CD4-positive, alpha-beta T cell treated with Interleukin-2 at 100 ng/mL for 4 hours (primary cell): ENCODE measurements at regions not wholly inside any gene's neighbourhood (a gene's known extent, or its start where the extent isn't known, plus 50 kb on each side); places are given as distances from the start of the nearest gene placed in this dataset.
"Not testable (repeated sequence)": the region's sequence is repeated elsewhere in the genome, so short reads cannot be mapped to it uniquely, and the experiment has no call there.

Experiments
- DNase-seq: peaks from one replicate; pipeline ENCODE4 v3.0.0-alpha.2; 2020; ENCODE audit warnings: low spot score

DNA sequence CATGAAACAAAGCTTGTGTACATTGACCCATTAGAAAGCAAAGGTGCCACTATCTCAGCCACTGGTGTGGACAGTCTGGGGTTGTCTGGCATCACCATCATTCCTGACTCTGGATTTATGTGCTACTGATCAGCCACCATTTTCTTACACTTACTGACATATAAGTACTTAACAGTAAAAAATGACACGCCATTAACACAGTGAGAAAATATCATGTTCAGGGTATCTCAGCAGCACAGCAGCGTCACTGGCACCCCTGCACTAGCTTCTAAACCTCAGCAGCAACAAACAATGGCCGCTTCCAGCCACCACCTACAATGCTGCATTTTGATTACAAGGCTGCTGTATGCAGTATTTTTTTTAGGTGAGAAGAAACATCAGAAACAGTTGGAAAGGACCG, 253.4 kb upstream of the HDAC4 start:
- no peak for DNase-seq

DNA sequence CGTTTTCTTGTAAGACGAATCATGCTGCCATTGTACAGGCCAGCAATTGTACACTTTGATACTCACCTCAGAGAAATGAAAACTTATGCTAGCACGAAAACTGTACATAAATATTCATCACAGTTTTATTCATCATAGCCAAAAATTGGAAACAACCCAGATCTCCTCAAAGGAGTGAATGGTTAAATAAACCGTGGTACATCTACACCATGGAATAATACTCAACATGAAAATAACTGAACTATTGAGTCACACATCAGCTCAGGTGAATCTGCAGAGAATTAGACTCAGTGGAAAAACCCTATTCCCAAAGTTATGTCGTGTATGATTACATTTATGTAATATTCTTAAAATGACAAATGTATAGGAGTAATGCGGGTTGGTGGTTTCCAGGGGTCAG, 251.0 kb upstream of the HDAC4 start:
- DNase-seq = no peak

DNA sequence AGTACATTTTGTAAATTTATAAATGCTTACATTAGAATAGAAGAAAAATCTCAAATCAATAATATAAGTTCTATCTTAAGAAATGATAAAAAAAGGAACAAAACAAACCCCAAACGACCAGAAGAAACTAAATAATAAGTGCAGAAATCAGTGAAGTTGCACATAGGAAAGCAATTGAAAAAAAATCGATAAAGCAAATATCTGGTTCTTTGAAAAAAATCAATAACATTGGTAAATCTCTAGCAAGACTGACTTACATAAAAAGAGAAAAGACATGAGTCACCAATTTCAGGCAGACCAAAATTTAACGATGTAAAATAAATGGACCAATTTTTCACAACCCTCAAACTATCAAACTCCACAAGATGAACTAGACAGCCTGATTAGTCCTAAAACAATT, 249.9 kb upstream of the HDAC4 start:
- no peak for DNase-seq

DNA sequence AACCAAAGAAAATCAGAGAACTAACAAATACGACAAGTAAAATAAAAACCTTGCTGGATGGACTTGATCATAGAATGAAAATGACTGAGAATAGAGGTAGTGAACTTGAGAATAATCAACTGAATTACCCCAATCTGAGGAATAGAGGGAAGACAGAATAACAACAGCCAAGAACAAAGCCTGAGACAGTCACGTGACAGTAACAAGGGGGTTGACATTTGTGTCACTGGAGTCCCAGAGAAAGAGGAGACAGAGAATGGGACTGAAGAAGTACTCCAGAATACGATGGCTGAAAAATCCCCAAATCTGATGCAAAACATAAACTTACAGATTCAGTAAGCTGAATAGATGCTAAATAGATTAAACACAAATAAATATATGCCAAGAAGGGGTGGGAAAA, 248.5 kb upstream of the HDAC4 start:
- DNase-seq = no peak

DNA sequence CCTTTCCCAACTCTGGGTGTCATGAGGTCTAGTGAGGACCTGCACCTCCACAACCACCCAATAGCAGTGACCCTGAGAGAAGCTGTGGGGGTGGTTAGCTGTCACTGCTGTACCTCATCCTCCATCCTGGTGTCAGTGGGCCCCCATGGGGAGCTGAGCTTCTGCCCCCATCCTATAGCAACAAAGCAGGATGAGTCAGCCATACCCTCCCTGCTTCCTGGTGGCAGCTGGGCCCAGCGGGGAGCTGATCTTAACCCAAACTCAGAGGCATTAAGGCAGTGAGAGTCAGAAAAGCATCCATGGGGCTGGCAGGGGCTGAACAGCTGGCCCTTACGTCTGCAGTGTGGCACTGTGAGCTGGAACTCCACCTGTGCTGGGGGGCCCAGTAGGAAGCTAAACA, 247.8 kb upstream of the HDAC4 start:
- no peak for DNase-seq

DNA sequence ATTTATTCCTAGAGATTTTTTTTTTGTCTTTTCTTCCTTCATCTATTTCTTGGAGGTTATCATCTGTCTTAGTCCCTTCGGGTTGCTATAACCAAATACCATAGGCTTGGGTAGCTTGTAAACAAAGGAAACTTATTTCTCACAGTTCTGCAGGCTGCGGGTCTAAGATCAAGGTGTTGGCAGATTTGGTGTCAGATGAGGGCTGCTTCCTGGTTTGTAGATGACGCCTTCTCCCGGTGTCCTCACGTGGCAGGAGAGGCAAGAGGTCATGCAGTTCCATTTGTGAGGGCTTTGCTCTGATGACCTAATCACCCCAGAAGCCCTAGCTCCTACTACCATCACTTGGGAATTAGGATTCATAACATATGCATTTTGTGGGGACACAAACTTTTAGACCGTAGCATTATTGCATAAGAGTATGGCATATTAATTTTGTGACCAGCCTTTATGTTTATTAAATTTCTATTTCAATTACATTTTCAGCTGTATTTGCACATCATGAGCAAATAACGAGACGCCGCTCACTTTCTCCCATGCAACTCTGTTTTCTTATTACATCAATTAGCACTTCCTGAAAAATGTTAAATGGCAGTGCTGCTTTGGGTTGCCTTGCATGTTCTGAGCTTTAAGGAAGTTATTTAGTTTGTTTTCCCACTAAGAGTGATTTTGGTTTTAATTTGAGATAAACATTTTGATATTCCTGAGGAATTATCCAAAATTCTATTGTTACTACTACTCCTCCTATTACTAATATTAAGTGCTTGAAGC, 246.4 kb upstream of the HDAC4 start:
- DNase-seq = no peak

DNA sequence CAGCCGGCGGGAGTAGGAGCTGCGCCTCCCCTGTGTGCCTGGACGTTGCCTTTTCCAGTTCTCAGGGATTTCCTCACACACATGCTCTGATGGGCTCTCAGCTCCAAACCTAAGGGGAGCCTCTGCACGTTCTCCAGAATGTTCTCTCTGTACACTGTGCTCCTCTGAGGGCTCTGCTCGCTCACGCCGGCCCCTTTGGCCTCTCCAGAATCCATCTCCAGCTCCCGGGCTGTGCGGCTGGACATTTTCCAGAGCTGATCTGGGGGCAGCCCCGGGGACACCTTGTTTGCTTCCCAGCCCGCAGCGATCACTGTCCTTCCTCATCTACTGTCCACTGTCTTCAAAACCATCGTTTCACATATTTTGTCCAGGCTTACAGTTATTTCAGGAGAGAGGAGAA, 245.4 kb upstream of the HDAC4 start:
- no peak for DNase-seq

DNA sequence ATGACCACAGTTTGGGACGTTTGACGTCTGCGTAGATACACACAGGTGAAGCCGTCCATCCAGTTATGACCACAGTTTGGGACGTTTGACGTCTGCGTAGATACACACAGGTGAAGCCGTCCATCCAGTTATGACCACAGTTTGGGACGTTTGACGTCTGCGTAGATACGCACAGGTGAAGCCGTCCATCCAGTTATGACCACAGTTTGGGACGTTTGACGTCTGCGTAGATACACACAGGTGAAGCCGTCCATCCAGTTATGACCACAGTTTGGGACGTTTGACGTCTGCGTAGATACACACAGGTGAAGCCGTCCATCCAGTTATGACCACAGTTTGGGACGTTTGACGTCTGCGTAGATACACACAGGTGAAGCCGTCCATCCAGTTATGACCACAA, 243.8 kb upstream of the HDAC4 start:
- not testable (repeated sequence) for DNase-seq

DNA sequence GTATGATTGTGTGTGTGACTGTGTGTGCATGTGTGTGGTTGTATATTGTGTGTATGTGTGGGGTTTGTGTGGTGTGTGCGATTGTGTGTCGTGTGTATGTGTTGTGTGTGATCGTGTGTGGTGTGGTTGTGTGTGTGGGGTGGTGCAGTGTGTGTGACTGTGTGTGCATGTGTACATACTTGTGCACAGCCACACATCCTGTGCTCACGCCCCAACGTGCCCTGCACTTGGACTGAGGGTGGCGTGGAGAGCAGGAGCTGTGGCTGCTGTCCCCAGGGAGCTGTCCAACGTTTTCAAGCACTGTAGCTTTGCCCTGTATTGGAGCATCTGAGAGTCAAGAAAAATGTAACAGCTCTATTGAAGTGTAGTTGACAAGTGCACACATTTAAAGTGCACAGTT, 243.2 kb upstream of the HDAC4 start:
- DNase-seq = no peak

DNA sequence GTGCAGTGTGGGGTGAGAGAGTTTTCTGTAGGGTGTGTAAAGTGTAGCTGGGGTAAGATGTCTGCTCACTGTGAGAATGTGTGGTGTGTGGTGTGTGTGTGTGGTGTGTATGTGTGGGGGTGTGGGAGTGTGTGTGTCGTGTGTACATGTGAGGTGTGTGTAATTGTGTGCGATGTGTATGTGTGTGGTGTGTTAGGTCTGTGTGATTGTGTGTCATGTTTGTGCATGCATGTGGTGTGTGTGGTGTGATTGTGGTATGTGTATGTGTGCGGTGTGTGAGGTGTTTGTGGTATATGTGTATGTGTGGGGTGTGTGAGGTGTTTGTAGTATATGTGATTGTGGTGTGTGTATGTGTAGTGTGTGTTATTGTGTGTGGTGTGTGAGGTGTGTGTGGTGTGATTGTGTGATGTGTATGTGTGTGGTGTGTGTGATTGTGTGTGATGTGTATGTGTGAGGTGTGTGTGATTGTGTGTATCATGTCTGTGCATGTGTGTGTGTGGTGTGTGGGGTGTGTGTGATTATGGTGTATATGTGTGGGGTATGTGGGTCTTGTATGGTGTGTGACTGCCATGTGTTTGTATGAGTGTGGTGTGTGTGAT, 241.7 kb upstream of the HDAC4 start:
- DNase-seq = no peak

DNA sequence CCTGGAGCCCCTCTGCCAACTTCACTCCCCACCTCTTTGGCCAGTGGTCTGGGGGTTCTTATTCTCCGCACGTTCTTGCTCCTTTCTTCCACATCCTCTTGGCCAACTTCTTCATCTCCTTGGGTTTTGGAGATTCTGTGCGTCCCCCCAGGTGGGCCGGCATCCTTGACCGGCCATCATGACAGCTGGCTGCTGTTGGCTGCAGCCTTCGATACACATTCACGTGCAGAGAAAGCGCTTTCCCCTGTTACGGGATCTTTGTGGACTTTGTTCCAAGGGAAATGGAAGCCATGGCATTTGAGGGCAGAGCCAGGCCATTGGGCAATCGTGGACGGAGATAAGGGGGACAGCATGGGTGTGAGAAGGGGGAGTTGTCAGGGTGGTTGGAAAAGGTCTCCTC, 241.1 kb upstream of the HDAC4 start:
- DNase-seq = not testable (repeated sequence)

DNA sequence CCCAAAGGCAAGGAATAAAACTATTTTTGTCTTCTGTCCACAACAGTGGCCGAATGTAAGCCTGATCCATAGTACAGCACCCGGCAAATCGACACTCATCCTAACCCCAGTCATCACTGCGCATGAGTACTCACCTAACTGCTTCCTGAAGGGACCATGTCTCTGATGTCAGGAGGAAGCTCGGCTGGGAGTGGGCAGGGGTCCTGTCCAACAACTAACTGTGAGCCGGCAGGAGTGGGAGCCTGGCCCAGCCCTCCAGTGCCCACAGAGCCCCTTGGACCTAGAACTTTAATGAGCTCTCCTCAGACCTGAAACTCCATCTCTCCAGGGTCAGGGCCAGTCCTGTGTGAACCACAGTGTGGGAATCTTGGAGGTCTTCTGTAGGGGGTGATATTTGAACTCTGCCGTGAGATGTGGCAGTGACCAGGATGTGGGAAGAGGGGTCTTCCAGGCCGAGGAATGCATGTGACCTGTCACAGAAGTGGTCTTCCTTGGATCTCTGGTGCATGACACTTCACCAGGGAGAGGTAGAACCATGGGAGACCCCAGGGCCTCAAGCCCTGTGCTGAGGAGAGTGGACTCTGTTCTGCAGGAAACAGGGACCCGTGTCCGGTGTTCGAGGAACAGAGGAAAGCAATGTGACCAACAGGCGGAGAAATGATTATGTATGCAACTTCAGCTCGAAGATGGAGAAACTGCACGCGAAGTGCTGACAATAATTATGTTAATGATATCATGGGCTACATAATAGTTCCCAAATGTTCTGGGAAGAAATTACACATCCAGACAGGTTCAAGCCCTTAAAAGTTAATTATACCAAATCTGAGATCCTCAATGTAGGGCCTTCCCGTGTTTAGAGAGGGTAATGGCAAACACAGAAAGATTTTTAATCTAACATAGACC, 240.1 kb upstream of the HDAC4 start:
- DNase-seq = no peak

DNA sequence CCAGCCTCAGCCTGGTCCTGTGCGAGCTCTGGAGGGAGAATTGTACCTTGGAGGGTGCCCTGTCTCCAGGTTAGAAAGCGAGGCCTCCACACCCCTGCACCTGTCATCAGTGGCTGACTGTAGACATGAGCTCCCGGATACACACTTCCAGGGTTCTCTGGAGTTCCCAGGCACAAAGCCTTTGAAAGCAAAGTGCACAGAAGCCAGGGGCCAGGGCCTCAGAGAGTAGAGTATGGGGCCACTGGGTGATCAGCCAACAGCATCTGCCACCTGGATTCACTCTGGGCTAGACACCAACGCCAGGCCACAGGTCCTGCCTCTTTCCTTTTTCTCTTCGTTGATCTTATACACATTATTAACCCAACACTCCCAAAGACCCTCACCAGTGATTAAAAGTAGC, 239.4 kb upstream of the HDAC4 start:
- DNase-seq = no peak

DNA sequence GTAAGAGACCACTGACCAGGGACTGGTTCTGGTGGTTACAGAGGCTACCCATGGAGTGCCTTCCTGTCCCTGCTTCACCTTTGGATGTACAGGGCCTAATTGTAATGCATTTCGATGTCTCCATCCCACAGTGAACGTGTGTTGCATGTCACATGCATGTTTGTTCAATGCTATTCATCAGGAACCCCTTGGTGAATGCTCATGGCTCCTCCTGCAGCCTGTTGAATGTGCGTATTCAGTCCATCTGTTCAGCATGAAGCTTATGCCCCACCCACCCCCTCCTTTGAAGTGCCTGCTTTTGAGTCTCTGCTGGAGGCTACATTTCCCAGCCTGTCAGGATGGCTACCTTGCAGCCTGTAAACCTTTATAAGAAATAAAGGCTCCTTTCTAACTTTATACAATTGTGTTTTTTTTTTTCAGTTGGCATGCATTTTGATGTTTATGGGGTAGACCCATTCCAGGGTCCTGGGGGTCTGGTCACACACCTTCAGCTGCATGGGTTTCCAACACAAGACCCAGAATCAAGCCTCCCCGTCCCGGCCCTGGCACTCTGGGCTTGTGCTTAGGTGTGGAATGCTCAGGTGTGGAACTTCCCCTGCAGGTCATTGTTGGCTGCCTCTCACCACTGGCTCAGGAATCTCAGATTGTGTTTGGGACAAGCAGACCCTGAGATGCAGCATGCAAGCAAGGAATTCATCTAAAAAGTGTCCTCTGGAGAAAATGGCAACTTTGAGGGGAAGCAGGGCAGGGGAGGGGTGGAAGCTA, 238.8 kb upstream of the HDAC4 start:
- DNase-seq = no peak

DNA sequence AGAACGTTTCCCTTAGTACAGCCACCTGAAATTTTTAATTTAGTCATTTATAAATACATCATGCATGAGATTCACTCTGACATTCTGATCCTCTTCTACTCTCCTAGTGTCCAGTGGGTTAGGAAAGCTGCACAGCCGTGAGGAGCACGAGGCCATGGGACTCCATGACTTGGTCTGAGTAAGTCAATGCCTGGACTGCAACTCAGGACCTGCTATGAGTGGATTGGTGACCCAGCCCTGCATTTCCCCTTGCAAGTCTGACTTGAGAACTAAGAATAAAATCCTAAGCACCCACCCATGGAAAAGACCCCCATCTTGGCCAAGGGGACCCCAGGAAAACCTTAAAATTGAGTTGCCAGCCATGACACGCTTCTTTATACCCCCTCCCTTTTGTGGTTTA, 237.6 kb upstream of the HDAC4 start:
- no peak for DNase-seq

DNA sequence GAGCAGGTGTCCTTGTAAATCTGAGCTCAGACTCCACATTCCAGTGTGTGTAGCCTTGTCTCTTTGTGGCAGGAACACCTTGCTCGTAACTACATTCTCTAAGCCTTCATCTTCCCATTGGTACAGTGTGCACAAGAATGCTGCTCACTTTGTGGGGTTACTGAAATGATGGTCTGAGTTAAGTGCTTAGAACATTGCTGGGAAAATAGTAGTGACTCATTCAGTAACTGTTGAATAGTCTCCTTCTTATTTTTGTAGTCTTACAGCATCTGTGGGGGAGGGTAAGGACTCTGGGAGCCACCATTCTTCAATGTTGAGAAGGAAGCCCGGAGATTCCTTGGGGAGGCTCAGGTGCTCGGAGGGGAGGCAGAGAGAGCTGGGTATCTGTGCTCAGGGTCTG, 236.0 kb upstream of the HDAC4 start:
- no peak for DNase-seq

DNA sequence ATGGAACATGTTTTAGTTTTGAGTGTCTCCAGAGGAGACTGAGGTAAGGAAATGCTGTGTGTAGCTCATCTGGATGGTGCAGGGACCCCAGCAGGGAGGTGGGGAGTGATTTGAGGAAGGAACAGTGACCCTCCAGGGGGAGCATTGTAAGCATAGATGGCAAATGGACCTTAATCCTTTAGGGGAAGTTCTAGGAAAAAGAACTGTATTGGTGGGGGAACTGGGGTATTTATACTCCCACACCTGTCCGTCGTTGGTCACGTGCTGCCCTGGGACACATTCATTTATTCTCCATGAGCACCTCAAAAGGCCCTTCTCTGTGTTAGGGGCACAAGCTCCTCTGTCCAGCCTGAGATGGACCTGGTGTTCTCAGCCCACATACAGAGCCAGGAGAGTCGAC, 233.9 kb upstream of the HDAC4 start:
- no peak for DNase-seq

DNA sequence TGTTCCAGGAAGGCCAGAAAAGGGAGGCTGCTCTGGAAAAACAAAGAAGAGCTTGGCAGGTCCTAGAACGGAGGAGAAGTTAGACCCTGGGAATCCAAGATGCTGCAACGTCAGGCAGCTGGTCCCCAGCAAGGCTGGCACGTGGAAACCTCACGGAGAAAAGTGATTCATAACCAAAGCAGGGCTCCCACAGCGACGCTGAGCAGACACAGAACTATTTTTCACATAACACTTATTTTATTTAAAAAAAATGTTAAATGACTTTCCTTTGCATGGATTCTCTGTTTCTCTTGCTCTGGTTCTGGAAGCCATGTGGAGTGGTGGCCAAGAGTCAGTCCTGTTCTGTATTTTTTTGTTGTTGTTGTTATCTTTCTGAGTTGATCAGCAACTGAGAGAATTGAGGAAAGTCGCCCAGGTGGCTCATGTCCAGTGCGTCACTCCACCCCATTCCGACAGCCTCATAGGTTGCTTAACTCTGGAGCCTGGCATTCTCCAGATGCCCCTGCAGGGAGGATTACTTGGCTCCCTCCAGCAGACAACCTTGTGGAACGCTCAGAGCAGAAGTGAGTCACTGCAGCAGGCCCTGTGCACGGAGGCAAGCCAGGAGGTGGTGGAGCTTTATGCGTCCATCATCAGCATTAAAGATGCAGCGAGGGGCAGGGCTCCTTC, 229.9 kb upstream of the HDAC4 start:
- DNase-seq = no peak

DNA sequence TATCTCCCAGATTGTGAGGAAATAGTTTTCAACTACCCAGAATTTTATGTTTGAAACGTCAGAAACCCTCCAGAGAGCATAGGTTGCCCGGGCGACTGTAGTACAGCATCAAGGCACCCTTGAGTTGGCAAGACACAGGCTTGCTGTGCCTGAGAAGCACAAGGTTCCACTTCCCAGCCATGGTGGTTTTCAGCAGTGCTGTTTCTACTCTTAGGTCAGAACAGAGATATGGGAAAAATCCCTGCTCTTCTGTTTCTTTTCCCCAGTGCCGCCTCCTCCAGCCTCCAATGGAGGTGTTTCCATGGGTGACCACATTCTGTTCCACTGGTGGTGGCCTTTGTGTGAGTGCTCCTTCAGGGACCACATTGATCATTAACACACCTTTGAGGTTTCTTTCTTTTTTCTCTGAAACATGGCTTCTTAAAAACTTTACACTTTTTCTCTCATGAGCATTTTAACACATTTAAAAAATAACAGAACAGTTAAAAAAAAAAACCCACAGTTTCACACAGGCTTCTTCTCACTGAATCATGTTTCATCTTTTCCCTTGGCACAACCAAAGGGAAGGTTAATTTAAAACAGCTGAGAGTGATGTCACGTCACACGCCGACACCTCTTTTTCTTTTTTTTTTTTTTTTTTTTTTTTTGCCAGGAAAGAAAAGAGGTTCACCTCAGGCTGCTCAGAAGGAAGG, 229.3 kb upstream of the HDAC4 start:
- no peak for DNase-seq

DNA sequence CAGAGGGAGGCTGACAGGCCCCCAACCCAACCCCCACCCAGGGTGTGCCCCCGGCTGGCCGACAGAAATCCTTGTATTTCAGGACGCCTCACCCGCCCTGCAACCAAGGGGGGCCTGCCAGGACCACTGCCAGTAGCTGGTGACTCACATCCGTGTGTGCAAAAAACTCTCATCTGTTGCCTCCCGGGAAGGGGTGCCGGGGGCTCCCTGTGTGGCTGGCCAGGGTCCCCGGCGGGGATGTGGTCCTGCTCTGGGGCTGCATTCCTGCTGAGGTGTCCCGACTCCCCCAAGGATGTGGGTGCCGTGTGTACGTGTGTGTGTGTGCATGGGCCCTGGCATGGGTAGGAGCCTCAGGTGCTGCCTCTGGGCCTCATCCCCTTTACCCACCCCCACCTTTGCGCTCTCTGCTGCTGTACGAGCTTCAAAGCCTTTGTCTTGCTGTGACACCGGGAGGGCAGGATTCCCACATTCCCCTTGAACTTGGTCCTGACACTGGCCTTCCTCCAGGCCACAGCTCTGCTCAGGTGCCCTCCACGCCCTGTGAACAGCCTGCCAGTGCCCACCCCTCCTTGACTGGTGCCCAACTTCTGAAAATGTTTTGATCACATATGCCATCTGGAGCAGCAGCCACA, 226.3 kb upstream of the HDAC4 start:
- no peak for DNase-seq
